Liver (tissue), 8 donors: ENCODE measurements at regions not wholly inside any gene's neighbourhood (a gene's known extent, or its start where the extent isn't known, plus 50 kb on each side); places are given as distances from the start of the nearest gene placed in this dataset.

Experiments
- DNase-seq: peaks from one replicate; pipeline ENCODE4 v3.0.0-alpha.2; 2017; ENCODE audit warnings: low spot score
- H3K27ac ChIP-seq, 2 donors: one replicate each; pipeline ENCODE4 v1.7.0; 2013; ENCODE audit warnings: inconsistent platforms in 2 of 2, low read length in 2 of 2, control low read depth in 1 of 2, low read depth in 1 of 2, mild to moderate bottlenecking in 1 of 2
- H3K27me3 ChIP-seq, 4 donors: one replicate each; pipeline versions ENCODE4 v1.6.1 to v1.7.0; 2013; ENCODE audit warnings: low read length in 3 of 4, inconsistent platforms in 1 of 4, mild to moderate bottlenecking in 1 of 4, moderate library complexity in 1 of 4; ENCODE audit not compliant: control insufficient read depth in 4 of 4, insufficient read depth in 4 of 4
- H3K36me3 ChIP-seq, 4 donors: one replicate each; pipeline versions ENCODE4 v1.6.1 to v1.7.0; 2013; ENCODE audit warnings: low read length in 3 of 4, mild to moderate bottlenecking in 3 of 4, low read depth in 1 of 4, moderate library complexity in 1 of 4; ENCODE audit not compliant: control insufficient read depth in 4 of 4, insufficient read depth in 3 of 4
- H3K4me1 ChIP-seq, 4 donors: one replicate each; pipeline versions ENCODE4 v1.6.1 to v1.7.0; 2013; ENCODE audit warnings: low read length in 3 of 4, mild to moderate bottlenecking in 3 of 4, moderate library complexity in 1 of 4; ENCODE audit not compliant: control insufficient read depth in 4 of 4, insufficient read depth in 4 of 4
- H3K4me3 ChIP-seq, 3 donors: one replicate each; pipeline versions ENCODE4 v1.6.1 to v1.7.0; 2013; ENCODE audit warnings: low read length in 3 of 3, control low read depth in 1 of 3, low read depth in 1 of 3, mild to moderate bottlenecking in 1 of 3
- H3K9ac ChIP-seq, 2 donors: one replicate each; pipeline ENCODE4 v1.7.0; 2013; ENCODE audit warnings: low read length in 2 of 2, mild to moderate bottlenecking in 2 of 2, moderate library complexity in 2 of 2, control low read depth in 1 of 2, low read depth in 1 of 2
- H3K9me3 ChIP-seq, 4 donors: one replicate each; pipeline versions ENCODE4 v1.6.1 to v1.7.0; 2013; ENCODE audit warnings: low read length in 3 of 4; ENCODE audit not compliant: control insufficient read depth in 4 of 4
- ATF3 ChIP-seq: IDR thresholded peaks from 2 replicates; pipeline ENCODE4 v1.6.1; 2016; ENCODE audit warnings: antibody characterized with exemption
- CTCF ChIP-seq: fragments of 150-350 bp; IDR thresholded peaks from 2 replicates; pipeline ENCODE4 v1.5.1; 2017; ENCODE audit warnings: improper control_type of control experiment, low read depth, low read length; ENCODE audit not compliant: missing input control
- EGR1 ChIP-seq, 2 donors: IDR thresholded peaks; 2 replicates each; pipeline ENCODE4 v1.6.1; 2016 to 2018; ENCODE audit warnings: antibody characterized with exemption in 2 of 2, low read depth in 2 of 2
- FOXA1 ChIP-seq: IDR thresholded peaks from 2 replicates; pipeline ENCODE4 v1.6.1; 2016; ENCODE audit warnings: antibody characterized with exemption
- FOXA2 ChIP-seq: IDR thresholded peaks from 2 replicates; pipeline ENCODE4 v1.6.1; 2016; ENCODE audit warnings: antibody characterized with exemption
- GABPA ChIP-seq, 2 donors: IDR thresholded peaks in 1 of 2; conservative IDR thresholded peaks in 1 of 2; 2 replicates each; pipeline ENCODE4 v1.6.1; 2016; ENCODE audit warnings: antibody characterized with exemption in 2 of 2, mild to moderate bottlenecking in 1 of 2, moderate library complexity in 1 of 2
- HNF4A ChIP-seq, 2 donors: conservative IDR thresholded peaks; 2 replicates each; pipeline ENCODE4 v1.6.1; 2016; ENCODE audit warnings: antibody characterized with exemption in 2 of 2, mild to moderate bottlenecking in 2 of 2
- HNF4G ChIP-seq: IDR thresholded peaks from 2 replicates; pipeline ENCODE4 v1.6.1; 2016; ENCODE audit warnings: antibody characterized with exemption
- JUND ChIP-seq, 2 donors: IDR thresholded peaks; 2 replicates each; pipeline ENCODE4 v1.6.1; 2016; ENCODE audit warnings: antibody characterized with exemption in 2 of 2
- MAX ChIP-seq: IDR thresholded peaks from 2 replicates; pipeline ENCODE4 v1.6.1; 2016; ENCODE audit warnings: antibody characterized with exemption
- NR2F2 ChIP-seq: IDR thresholded peaks from 2 replicates; pipeline ENCODE4 v1.6.1; 2016; ENCODE audit warnings: antibody characterized with exemption
- RAD21 ChIP-seq, 2 donors: IDR thresholded peaks; 2 replicates each; pipeline ENCODE4 v1.6.1; 2016; ENCODE audit warnings: antibody characterized with exemption in 2 of 2, mild to moderate bottlenecking in 2 of 2
- REST ChIP-seq: IDR thresholded peaks from 2 replicates; pipeline ENCODE4 v1.6.1; 2016; ENCODE audit warnings: antibody characterized with exemption, mild to moderate bottlenecking
- RXRA ChIP-seq, 2 donors: IDR thresholded peaks; 2 replicates each; pipeline ENCODE4 v1.6.1; 2017 to 2018; ENCODE audit warnings: antibody characterized with exemption in 2 of 2, mild to moderate bottlenecking in 1 of 2
- SP1 ChIP-seq: IDR thresholded peaks from 2 replicates; pipeline ENCODE4 v1.6.1; 2018; ENCODE audit warnings: antibody characterized with exemption, mild to moderate bottlenecking
- TAF1 ChIP-seq: conservative IDR thresholded peaks from 2 replicates; pipeline ENCODE4 v1.6.1; 2016; ENCODE audit warnings: antibody characterized with exemption, mild to moderate bottlenecking
- YY1 ChIP-seq: IDR thresholded peaks from 2 replicates; pipeline ENCODE4 v1.6.1; 2016; ENCODE audit warnings: antibody characterized with exemption, mild to moderate bottlenecking
- ZBTB33 ChIP-seq: IDR thresholded peaks from 2 replicates; pipeline ENCODE4 v1.6.1; 2016; ENCODE audit warnings: antibody characterized with exemption
- WGBS: extraction: QIAGEN DNeasy Blood & Tissue Kit; methylation state at CpG from one replicate; pipeline ENCODE4 v1.1.7; 2013; 5-methylcytosine and 5-hydroxymethylcytosine counted together
- donor health status: healthy.
- donor health status: healthy.
- donor health status: healthy.
- donor health status: healthy.
- donor health status: healthy.

GRCh38 chr9:12314589-12314988 lies 378.6 kb upstream of the TYRP1 start:
- 59% methylated on average over 4 of the region's 4 CpGs for WGBS
- no peak overlapping the region for H3K27ac ChIP-seq
- TF ChIP-seq CTCF (no peak), ZBTB33 (no peak), GABPA (IDR thresholded peaks at IDR 0.05 in 1 of 2, conservative IDR thresholded peaks at IDR 0.05 in 1 of 2) (no peak), JUND (IDR thresholded peaks at IDR 0.05) (no peak), TAF1 (no peak), NR2F2 (no peak), HNF4A (conservative IDR thresholded peaks at IDR 0.05) (no peak), REST (no peak), FOXA2 (no peak), YY1 (no peak), EGR1 (IDR thresholded peaks at IDR 0.05; ENCODE audit: low read depth in 2 of 2) (no peak), RXRA (IDR thresholded peaks at IDR 0.05) (no peak), MAX (no peak), RAD21 (IDR thresholded peaks at IDR 0.05) (no peak), SP1 (no peak), ATF3 (no peak), FOXA1 (no peak), HNF4G (no peak)
- no peak overlapping the region for H3K9ac ChIP-seq
- H3K4me3 ChIP-seq = no peak overlapping the region
- no peaks in the 10 kb centered on the region for H3K9me3 ChIP-seq
- H3K36me3 ChIP-seq = no peaks in the 10 kb centered on the region
- peaks cover 0 to 2% (median 0%) of the 10 kb centered on the region in 4 donors for H3K27me3 ChIP-seq
- no peaks in the 10 kb centered on the region for H3K4me1 ChIP-seq
- no peak for DNase-seq
